Liver (tissue), 8 donors: ENCODE measurements at regions not wholly inside any gene's neighbourhood (a gene's known extent, or its start where the extent isn't known, plus 50 kb on each side); places are given as distances from the start of the nearest gene placed in this dataset.

Experiments used
- DNase-seq: peaks from one replicate; pipeline ENCODE4 v3.0.0-alpha.2; 2017; ENCODE audit warnings: low spot score
- H3K27ac ChIP-seq, 2 donors: one replicate each; pipeline ENCODE4 v1.7.0; 2013; ENCODE audit warnings: inconsistent platforms in 2 of 2, low read length in 2 of 2, control low read depth in 1 of 2, low read depth in 1 of 2, mild to moderate bottlenecking in 1 of 2
- H3K27me3 ChIP-seq, 4 donors: one replicate each; pipeline versions ENCODE4 v1.6.1 to v1.7.0; 2013; ENCODE audit warnings: low read length in 3 of 4, inconsistent platforms in 1 of 4, mild to moderate bottlenecking in 1 of 4, moderate library complexity in 1 of 4; ENCODE audit not compliant: control insufficient read depth in 4 of 4, insufficient read depth in 4 of 4
- H3K36me3 ChIP-seq, 4 donors: one replicate each; pipeline versions ENCODE4 v1.6.1 to v1.7.0; 2013; ENCODE audit warnings: low read length in 3 of 4, mild to moderate bottlenecking in 3 of 4, low read depth in 1 of 4, moderate library complexity in 1 of 4; ENCODE audit not compliant: control insufficient read depth in 4 of 4, insufficient read depth in 3 of 4
- H3K4me1 ChIP-seq, 4 donors: one replicate each; pipeline versions ENCODE4 v1.6.1 to v1.7.0; 2013; ENCODE audit warnings: low read length in 3 of 4, mild to moderate bottlenecking in 3 of 4, moderate library complexity in 1 of 4; ENCODE audit not compliant: control insufficient read depth in 4 of 4, insufficient read depth in 4 of 4
- H3K4me3 ChIP-seq, 3 donors: one replicate each; pipeline versions ENCODE4 v1.6.1 to v1.7.0; 2013; ENCODE audit warnings: low read length in 3 of 3, control low read depth in 1 of 3, low read depth in 1 of 3, mild to moderate bottlenecking in 1 of 3
- H3K9ac ChIP-seq, 2 donors: one replicate each; pipeline ENCODE4 v1.7.0; 2013; ENCODE audit warnings: low read length in 2 of 2, mild to moderate bottlenecking in 2 of 2, moderate library complexity in 2 of 2, control low read depth in 1 of 2, low read depth in 1 of 2
- H3K9me3 ChIP-seq, 4 donors: one replicate each; pipeline versions ENCODE4 v1.6.1 to v1.7.0; 2013; ENCODE audit warnings: low read length in 3 of 4; ENCODE audit not compliant: control insufficient read depth in 4 of 4
- CTCF ChIP-seq: fragments of 150-350 bp; IDR thresholded peaks from 2 replicates; pipeline ENCODE4 v1.5.1; 2017; ENCODE audit warnings: improper control_type of control experiment, low read depth, low read length; ENCODE audit not compliant: missing input control
- EGR1 ChIP-seq, 2 donors: IDR thresholded peaks; 2 replicates each; pipeline ENCODE4 v1.6.1; 2016 to 2018; ENCODE audit warnings: antibody characterized with exemption in 2 of 2, low read depth in 2 of 2
- FOXA1 ChIP-seq: IDR thresholded peaks from 2 replicates; pipeline ENCODE4 v1.6.1; 2016; ENCODE audit warnings: antibody characterized with exemption
- FOXA2 ChIP-seq: IDR thresholded peaks from 2 replicates; pipeline ENCODE4 v1.6.1; 2016; ENCODE audit warnings: antibody characterized with exemption
- GABPA ChIP-seq, 2 donors: IDR thresholded peaks in 1 of 2; conservative IDR thresholded peaks in 1 of 2; 2 replicates each; pipeline ENCODE4 v1.6.1; 2016; ENCODE audit warnings: antibody characterized with exemption in 2 of 2, mild to moderate bottlenecking in 1 of 2, moderate library complexity in 1 of 2
- HNF4A ChIP-seq, 2 donors: conservative IDR thresholded peaks; 2 replicates each; pipeline ENCODE4 v1.6.1; 2016; ENCODE audit warnings: antibody characterized with exemption in 2 of 2, mild to moderate bottlenecking in 2 of 2
- HNF4G ChIP-seq: IDR thresholded peaks from 2 replicates; pipeline ENCODE4 v1.6.1; 2016; ENCODE audit warnings: antibody characterized with exemption
- JUND ChIP-seq, 2 donors: IDR thresholded peaks; 2 replicates each; pipeline ENCODE4 v1.6.1; 2016; ENCODE audit warnings: antibody characterized with exemption in 2 of 2
- NR2F2 ChIP-seq: IDR thresholded peaks from 2 replicates; pipeline ENCODE4 v1.6.1; 2016; ENCODE audit warnings: antibody characterized with exemption
- RAD21 ChIP-seq, 2 donors: IDR thresholded peaks; 2 replicates each; pipeline ENCODE4 v1.6.1; 2016; ENCODE audit warnings: antibody characterized with exemption in 2 of 2, mild to moderate bottlenecking in 2 of 2
- RXRA ChIP-seq, 2 donors: IDR thresholded peaks; 2 replicates each; pipeline ENCODE4 v1.6.1; 2017 to 2018; ENCODE audit warnings: antibody characterized with exemption in 2 of 2, mild to moderate bottlenecking in 1 of 2
- TAF1 ChIP-seq: conservative IDR thresholded peaks from 2 replicates; pipeline ENCODE4 v1.6.1; 2016; ENCODE audit warnings: antibody characterized with exemption, mild to moderate bottlenecking
- YY1 ChIP-seq: IDR thresholded peaks from 2 replicates; pipeline ENCODE4 v1.6.1; 2016; ENCODE audit warnings: antibody characterized with exemption, mild to moderate bottlenecking
- ZBTB33 ChIP-seq: IDR thresholded peaks from 2 replicates; pipeline ENCODE4 v1.6.1; 2016; ENCODE audit warnings: antibody characterized with exemption
- WGBS: extraction: QIAGEN DNeasy Blood & Tissue Kit; methylation state at CpG from one replicate; pipeline ENCODE4 v1.1.7; 2013; 5-methylcytosine and 5-hydroxymethylcytosine counted together
- TF ChIP-seq, protein P1 (sequence below): IDR thresholded peaks from 2 replicates; pipeline ENCODE4 v1.6.1; 2016; ENCODE audit warnings: antibody characterized with exemption
- TF ChIP-seq, protein P2 (sequence below): IDR thresholded peaks from 2 replicates; pipeline ENCODE4 v1.6.1; 2016; ENCODE audit warnings: antibody characterized with exemption, mild to moderate bottlenecking
- TF ChIP-seq, protein P3 (sequence below): IDR thresholded peaks from 2 replicates; pipeline ENCODE4 v1.6.1; 2016; ENCODE audit warnings: antibody characterized with exemption
- donor health status: healthy.
- donor health status: healthy.
- donor health status: healthy.
- donor health status: healthy.
- donor health status: healthy.

DNA sequence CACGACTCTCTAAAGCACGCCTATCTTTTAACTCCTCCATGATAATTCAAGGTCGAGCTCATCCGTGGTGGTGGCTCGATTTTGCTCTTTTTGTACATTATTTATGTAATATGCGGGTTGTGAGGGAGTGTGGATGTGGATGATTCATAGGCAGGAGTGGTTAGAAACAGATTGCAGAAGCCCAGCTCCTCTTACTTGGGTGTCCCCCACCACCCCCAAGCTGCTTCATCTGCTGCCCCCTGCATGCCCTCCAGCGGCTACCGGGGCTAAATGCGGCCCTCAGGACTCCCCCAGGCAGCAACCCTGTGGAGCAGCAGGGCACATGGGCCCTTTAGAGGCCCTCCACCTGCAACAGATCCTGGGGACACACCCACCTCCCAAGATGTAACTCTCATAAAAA, 111.5 kb upstream of the SELENOK start:
- 82% methylated on average over 9 of the region's 9 CpGs for WGBS
- DNase-seq: no peak
- Histone ChIP-seq H3K27ac (no peak overlapping the region), H3K9me3 (peaks cover 0 to 4% (median 0%) of the 10 kb centered on the region in 4 donors), H3K9ac (no peak overlapping the region), H3K27me3 (no peaks in the 10 kb centered on the region), H3K4me3 (no peak overlapping the region), H3K4me1 (peaks cover 0 to 14% (median 6%) of the 10 kb centered on the region in 4 donors), H3K36me3 (no peaks in the 10 kb centered on the region)
- TF ChIP-seq ZBTB33: no peak
- no peak for TF ChIP-seq CTCF
- no peak for TF ChIP-seq RXRA (IDR thresholded peaks at IDR 0.05)
- no peak for TF ChIP-seq GABPA (IDR thresholded peaks at IDR 0.05 in 1 of 2, conservative IDR thresholded peaks at IDR 0.05 in 1 of 2)
- TF ChIP-seq NR2F2: no peak
- no peak for TF ChIP-seq FOXA2
- no peak for TF ChIP-seq HNF4G
- TF ChIP-seq, protein P1, sequence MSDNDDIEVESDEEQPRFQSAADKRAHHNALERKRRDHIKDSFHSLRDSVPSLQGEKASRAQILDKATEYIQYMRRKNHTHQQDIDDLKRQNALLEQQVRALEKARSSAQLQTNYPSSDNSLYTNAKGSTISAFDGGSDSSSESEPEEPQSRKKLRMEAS: no peak
- TF ChIP-seq YY1: no peak
- TF ChIP-seq EGR1 (IDR thresholded peaks at IDR 0.05; ENCODE audit: low read depth in 2 of 2): no peak
- TF ChIP-seq, protein P2, sequence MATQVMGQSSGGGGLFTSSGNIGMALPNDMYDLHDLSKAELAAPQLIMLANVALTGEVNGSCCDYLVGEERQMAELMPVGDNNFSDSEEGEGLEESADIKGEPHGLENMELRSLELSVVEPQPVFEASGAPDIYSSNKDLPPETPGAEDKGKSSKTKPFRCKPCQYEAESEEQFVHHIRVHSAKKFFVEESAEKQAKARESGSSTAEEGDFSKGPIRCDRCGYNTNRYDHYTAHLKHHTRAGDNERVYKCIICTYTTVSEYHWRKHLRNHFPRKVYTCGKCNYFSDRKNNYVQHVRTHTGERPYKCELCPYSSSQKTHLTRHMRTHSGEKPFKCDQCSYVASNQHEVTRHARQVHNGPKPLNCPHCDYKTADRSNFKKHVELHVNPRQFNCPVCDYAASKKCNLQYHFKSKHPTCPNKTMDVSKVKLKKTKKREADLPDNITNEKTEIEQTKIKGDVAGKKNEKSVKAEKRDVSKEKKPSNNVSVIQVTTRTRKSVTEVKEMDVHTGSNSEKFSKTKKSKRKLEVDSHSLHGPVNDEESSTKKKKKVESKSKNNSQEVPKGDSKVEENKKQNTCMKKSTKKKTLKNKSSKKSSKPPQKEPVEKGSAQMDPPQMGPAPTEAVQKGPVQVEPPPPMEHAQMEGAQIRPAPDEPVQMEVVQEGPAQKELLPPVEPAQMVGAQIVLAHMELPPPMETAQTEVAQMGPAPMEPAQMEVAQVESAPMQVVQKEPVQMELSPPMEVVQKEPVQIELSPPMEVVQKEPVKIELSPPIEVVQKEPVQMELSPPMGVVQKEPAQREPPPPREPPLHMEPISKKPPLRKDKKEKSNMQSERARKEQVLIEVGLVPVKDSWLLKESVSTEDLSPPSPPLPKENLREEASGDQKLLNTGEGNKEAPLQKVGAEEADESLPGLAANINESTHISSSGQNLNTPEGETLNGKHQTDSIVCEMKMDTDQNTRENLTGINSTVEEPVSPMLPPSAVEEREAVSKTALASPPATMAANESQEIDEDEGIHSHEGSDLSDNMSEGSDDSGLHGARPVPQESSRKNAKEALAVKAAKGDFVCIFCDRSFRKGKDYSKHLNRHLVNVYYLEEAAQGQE: no peak
- no peak for TF ChIP-seq JUND (IDR thresholded peaks at IDR 0.05)
- TF ChIP-seq HNF4A (conservative IDR thresholded peaks at IDR 0.05): no peak
- no peak for TF ChIP-seq TAF1

DNA sequence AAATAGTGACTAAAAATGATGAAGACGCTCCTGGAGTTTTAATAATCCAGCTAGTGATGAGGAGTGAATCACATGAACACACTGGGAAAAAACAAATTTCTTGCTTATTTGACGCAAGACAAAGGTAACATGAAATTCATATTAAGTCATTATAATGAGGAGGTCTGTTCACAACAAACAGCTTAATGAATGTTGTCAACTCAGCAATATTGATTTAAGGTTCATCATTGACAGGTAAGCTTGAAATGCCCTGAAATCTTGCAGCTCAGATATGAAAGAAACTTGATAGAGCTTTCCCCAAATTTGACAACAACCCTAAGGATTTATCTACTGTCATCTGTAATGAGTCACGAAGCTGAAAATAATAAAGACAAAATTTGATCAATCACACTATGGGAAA, 108.1 kb upstream of the SELENOK start:
- no peaks in the 10 kb centered on the region for H3K9me3 ChIP-seq
- H3K27me3 ChIP-seq: no peaks in the 10 kb centered on the region
- DNase-seq: no peak
- H3K36me3 ChIP-seq: no peaks in the 10 kb centered on the region
- TF ChIP-seq, protein P3, sequence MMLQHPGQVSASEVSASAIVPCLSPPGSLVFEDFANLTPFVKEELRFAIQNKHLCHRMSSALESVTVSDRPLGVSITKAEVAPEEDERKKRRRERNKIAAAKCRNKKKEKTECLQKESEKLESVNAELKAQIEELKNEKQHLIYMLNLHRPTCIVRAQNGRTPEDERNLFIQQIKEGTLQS: no peak
- TF ChIP-seq EGR1 (IDR thresholded peaks at IDR 0.05; ENCODE audit: low read depth in 2 of 2) (no peak), TAF1 (no peak), CTCF (no peak), JUND (IDR thresholded peaks at IDR 0.05) (no peak), NR2F2 (no peak), RXRA (IDR thresholded peaks at IDR 0.05) (no peak), HNF4G (no peak), RAD21 (IDR thresholded peaks at IDR 0.05) (no peak), YY1 (no peak), FOXA1 (no peak), HNF4A (conservative IDR thresholded peaks at IDR 0.05) (no peak)
- TF ChIP-seq, protein P1: no peak
- TF ChIP-seq, protein P2: no peak
- H3K4me1 ChIP-seq: peaks cover 0 to 17% (median 6%) of the 10 kb centered on the region in 4 donors
- no peak overlapping the region for H3K27ac ChIP-seq
- no peak overlapping the region for H3K9ac ChIP-seq
- no peak overlapping the region for H3K4me3 ChIP-seq
- WGBS: 55% methylated on average over 3 of the region's 3 CpGs
